ENCODE measurements at regions not wholly inside any gene's neighbourhood (a gene's known extent, or its start where the extent isn't known, plus 50 kb on each side); places are given as distances from the start of the nearest gene placed in this dataset.
"Not testable (repeated sequence)": the region's sequence is repeated elsewhere in the genome, so short reads cannot be mapped to it uniquely, and the experiment has no call there.

DNA sequence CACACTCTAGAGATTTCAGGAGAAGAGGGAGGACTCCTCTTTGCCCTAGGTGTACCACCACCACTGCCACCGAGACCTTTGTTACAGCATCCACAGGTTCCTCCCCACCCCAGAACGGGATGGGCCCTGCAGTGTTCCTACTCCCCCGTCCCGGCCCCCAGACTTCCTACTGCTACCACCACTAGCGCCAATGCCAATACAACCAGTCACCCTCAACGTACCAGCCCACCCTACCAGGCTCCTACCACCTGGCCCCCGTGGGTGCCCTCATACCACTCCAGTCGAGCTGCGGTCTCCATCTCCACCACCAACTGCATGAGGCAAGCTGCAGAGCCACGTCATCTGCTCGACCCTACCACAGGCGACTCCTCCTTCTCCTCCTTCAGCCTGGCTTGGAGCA is 437.1 kb upstream of the ZNF337 start:
- DNase-seq (ENCODE audit: low read depth, low spot score) = not testable (repeated sequence)

DNA sequence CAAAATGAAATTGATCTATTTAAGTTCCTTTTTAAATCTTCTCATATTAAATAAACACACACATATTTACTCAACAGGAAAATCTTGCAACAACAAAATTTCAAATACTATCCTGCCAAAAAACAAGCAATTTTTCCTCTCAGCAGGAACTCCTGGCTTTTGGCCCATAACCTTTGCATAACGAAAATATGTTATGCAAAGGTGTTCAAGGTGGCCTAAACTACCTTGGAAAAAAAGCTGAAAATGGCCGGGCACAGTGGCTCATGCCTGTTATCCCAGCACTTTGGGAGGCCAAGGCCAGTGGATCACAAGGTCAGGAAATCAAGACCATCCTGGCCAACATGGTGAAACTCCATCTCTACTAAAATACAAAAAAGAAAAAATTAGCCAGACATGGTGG is 424.3 kb upstream of the ZNF337 start:
- DNase-seq (ENCODE audit: low read depth, low spot score) = not testable (repeated sequence)

DNA sequence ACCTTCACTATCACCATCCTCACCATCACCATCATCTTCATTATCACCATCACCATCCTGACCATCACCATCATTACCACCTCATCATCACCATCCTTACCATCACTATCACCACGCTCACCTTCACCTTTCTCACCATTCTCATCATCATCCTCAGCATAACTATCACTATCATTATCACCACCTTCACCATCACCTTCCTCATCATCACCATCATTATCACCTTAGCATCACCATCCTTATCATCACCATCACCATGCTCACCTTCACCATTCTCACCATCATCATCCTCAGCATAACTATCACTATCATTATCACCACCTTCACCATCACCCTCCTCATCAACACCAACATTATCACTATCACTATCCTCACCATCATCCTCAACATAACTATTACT is 397.8 kb upstream of the ZNF337 start:
- not testable (repeated sequence) for DNase-seq (ENCODE audit: low read depth, low spot score)

DNA sequence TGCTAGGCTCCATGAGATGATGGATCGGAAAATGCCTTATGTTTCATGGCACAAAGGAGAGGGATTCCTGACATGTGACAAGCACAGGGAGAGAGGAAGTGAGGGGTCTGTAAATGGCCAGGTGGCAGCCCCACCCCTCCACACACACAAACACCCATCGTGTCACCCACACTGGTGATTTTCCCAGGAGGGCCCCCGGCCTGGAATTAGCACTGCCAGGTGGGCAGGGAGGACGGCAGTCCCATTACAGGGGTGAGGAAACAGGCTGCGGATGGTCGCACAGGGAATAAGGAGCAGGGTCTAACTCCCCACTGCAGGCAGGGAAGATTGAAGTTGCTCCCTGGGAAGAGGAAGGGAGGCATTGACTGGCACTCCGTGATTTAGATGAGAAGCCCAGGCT is 395.3 kb upstream of the ZNF337 start:
- DNase-seq (ENCODE audit: low read depth, low spot score) = not testable (repeated sequence)

DNA sequence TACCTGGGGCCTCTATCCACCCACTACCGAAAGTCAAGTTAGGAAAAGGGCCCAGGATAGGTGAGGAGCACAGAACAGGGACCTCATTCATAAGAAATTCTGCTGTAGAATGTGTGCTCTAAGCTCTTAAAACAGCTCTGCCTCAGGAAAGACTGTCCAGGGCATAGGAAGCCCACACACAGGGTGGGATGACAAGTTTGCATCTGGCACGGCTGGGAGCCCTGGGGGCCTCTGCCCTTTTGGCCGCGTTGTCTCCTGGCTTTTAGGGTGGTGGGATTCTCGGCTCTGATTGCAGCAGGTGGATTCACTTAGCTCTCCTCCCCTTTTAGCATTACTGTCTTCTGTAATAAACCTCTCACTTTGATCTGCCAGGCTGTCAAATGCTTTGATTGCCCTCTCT is 389.5 kb upstream of the ZNF337 start:
- DNase-seq (ENCODE audit: low read depth, low spot score) = not testable (repeated sequence)

DNA sequence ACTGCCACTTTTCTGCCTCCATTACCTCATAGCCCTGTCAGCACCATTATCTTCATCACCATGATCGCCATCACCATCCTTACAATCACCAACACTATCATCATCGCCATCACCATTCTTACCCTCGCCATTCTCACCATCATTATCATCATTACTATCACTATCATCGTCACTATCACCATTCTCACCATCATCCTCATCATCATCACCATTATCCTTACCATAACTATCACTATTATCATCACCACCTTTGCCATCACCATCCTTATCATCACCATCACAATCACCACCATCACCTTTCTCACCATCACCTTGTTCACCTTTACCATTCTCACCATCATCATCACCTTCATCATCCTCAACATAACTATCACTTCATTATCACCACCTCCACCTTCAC is 377.3 kb upstream of the ZNF337 start:
- not testable (repeated sequence) for DNase-seq (ENCODE audit: low read depth, low spot score)

DNA sequence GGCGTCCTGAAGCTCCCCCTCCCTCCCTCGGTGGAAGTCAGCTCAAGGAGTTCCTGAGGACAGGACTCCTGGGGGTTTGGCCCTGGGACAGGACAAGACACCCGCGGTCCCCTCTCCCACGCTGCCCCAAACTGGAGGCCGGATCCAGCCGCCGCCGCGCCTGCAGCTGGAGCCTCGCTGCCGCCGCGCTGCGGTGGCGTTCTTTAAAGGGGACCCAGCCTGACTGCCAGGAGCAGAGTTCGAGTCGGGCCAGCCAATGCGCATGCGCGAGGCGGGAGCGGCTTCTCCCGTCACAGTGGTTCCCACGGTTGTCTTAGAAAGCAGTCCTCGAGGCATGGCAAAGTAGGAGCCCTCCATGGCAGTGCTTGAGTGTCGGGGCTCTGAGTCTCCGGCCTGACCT is 362.7 kb upstream of the ZNF337 start:
- not testable (repeated sequence) for DNase-seq (ENCODE audit: low read depth, low spot score)

DNA sequence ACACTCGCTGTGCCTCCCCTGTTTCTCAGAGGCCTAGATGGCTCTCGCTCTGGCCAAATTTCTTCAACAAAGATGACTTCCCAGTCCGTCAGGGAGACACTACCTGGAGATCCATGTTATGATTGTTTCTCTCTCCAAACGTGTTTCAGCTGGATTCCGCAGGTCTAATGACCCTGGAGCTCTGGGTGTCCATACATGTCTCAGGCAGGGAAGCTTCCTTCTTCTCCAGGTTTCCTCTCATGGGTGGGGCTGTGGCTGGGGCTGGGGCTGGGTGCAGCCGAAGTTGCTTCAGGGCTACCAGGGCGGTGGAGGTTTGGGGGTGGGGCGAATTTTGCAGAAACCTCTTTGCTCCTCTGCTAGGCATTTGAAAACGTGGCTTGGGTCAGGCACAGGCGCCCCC is 361.8 kb upstream of the ZNF337 start:
- not testable (repeated sequence) for DNase-seq (ENCODE audit: low read depth, low spot score)

DNA sequence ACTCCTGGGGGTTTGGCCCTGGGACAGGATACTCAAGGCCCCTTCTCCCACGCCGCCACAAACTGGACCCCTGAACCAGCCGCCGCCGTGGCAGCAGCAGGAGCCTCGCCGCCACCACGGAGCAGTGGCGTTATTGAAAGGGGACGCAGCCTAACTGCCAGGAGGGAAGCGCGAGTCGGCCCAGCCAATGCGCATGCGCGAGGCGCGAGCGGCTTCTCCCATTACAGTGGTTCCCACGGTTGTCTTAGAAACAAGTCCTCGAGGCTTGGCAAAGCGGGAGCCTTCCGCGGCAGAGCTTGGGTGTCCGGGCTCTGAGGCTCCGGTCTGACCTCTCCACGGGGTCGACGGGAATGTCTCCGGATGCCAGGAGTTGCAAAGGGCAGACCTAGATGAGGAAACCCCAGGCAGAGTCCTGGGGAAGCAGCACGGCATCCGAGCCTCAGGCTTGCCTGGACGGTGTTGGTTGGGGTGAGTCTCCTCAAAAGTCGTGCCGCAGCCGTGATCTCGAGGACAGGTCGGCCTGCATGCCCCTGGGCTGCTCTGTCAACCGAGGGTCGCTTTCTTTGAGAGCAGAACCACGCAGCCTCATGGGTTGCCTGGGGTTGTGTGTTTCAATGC is 360.6 kb upstream of the ZNF337 start:
- not testable (repeated sequence) for DNase-seq (ENCODE audit: low read depth, low spot score)

DNA sequence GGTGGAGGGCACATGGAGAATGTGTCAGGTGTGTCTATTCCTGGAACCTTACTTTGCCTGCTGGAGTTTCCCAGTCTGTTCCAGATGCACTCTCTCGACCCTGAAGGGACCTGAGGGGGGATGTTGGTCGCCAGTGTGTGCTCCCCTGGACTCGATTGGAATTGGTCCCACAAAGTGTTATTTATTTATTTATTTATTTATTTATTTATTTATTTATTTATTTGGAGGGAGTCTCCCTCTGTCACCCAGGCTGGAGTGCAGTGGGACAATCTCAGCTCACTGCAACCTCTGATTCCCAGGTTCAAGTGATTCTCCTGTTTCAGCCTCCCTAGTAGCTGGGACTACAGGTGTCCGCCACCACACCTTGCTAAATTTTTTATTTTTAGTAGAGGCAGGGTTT is 329.1 kb upstream of the ZNF337 start:
- not testable (repeated sequence) for DNase-seq (ENCODE audit: low read depth, low spot score)

DNA sequence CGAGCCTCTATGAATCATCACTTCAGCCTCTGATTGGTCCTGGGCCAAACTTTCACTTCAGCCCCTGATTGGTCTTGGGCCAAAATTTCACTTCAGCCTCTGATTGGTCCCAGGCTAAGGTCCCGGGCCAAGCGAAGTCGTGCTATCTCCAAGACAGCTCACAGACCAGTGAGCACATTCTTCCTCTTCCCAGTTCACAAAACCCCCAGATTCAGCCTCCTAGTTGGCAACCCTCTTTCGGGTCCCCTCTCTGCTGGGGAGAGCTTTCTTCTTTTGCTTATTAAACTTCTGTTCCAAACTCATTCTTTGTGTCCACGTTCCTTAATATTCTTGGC is 314.3 kb upstream of the ZNF337 start:
- DNase-seq (ENCODE audit: low read depth, low spot score) = not testable (repeated sequence)

DNA sequence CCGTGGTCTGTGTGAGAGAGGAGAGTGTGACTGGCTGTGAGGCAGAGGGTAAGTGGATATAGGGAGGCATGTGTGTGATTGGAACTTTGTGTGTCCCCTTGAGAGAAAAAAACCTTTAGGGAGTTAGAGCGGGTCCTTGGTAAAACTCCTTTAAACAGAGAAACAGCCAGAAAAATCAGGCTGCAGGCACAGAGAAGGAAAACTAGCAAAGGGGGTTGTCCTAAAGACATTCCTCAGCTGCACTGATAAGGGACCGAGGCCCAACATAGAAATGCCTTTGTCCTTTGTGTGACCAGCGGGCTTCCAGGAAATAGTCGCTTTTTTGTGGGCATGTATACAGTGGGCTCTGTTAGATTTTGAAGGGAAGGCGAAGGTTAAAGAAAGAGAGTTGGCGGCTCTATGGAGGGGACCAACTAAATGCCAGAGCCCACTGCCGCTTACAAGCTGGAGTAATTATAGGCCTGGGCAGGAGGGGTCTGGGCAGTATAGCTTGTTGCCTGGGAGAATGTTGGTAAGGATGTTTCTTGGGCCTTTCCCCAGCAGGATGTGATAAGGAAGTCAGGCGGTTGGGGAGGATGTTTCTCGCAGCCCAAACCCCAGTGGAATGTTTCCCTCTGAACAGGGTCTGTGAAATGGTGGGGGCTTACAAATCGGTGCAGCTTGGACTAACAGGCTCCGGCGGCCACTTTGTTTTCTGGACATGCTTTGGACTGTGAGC is 313.7 kb upstream of the ZNF337 start:
- DNase-seq (ENCODE audit: low read depth, low spot score) = peak; percentile 67

DNA sequence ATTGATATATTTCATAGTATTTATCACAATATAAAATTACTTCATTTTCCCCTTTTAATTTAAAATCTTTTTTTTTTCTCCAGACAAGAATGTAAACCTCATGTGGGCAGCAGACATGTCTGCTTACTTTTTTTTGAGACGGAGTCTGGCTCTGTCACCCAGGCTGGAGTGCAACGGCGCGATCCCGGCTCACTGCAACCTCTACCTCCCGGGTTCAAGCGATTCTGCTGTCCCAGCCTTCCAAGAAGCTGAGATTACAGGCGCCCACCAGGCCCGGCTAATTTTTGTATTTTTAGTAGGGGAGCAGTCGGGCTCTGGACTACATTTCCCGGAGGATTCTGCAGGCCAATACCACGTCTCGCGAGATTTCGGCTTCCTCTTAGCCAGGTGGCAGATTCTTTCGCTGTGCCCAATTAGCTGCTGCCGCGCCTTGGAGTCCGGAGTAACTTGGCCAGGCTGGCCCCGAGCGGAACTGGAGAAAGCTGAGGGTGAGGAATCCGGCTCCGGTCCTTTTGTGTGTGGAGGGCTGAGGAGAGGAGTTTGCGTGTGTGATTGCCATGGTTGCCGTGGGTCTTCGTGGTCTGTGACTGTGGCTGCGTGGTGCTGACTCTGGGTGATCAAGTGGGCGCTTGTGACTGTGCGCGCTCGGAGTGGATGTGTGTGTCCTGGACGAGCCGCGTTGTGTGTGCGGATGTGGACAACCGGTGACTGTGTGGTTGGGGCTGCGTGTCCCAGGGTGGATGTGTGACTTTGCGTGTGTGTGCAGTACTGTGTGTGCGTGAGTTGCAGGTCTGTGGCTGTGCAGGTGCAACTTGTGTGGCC is 313.0 kb upstream of the ZNF337 start:
- DNase-seq (ENCODE audit: low read depth, low spot score) = peak; percentile 95

DNA sequence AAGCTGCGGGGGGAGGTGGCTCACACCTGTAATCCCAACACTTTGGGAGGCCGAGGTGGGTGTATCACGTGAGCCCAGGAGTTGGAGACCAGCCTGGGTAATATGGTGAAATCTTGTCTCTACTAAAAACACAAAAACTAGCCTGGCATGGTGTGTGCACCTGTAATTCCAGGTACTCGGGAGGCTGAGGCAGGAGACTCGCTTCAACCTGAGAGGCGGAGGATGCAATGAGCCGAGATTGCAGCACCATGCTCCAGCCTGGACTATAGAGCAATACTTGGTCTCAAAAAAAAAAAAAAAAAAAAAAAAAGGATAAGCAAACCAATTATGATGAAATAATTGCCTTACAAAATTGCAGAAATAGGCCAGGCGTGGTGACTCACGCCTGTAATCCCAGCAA is 311.4 kb upstream of the ZNF337 start:
- DNase-seq (ENCODE audit: low read depth, low spot score) = not testable (repeated sequence)

DNA sequence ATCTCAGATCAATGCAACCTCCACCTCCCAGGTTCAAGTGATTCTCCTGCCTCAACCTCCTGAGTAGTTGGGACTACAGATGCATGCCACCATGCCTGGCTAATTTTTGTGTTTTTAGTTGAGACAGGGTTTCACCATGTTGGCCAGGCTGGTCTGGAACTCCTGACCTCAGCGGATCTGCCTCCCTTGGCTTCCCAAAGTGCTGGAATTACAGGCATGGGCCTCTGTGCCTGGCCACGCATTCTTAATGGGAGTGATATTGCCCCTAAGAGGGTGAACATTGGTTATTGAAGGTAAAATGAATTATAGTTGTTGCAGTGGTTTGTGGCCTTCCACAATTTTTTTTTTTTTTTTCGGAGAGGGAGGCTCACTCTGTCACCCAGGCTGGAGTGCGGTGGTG is 309.5 kb upstream of the ZNF337 start:
- DNase-seq (ENCODE audit: low read depth, low spot score) = not testable (repeated sequence)

DNA sequence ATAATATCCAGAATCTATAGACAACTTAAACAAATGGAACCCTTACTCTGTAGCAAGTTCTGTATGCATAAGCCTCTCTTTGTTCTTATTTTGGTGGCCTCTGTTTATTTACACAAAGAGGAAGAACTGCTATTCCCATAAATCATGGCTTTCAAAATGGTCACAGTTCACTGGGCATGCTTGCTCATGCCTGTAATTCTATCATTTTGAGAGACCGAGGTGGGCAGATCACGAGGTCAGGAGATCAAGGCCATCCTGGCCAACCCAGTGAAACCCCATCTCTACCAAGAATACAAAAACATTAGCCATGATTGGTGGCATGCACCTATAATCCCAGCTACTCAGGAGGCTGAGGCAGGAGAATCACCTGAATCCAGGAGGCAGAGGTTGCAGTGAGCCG is 307.3 kb upstream of the ZNF337 start:
- not testable (repeated sequence) for DNase-seq (ENCODE audit: low read depth, low spot score)

DNA sequence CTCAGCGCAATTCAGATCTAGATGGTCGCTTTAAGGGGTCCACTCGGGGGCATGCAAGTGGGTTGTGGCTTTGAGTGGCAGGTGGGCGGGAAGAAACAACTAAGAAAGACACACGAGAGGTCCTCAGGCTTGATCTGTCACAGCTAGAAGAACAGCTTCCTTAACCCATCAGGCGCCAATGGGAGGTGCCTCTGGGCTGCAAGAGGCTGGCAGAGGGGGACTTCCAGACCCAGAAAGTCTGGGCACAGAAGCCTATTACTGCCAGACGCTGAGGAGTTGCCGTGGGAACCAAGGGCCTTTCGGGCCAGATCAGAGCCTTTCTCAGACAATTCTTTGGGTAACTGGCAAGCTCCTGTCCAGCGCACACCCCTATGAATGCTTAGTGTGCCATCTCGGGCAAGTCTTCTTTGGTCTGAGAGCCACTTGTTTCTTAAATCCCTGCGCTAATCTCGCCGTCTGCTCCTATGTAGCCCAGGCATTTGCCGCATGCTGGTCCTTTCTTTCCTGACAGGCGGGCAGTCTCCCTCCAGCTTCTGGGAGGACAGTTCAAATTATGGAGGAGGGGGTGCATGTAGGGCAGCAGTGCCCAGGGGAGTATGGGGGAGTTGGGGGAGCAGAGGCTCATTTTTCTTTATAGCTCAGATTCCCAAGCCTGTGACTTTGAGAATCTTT is 300.9 kb upstream of the ZNF337 start:
- not testable (repeated sequence) for DNase-seq (ENCODE audit: low read depth, low spot score)

DNA sequence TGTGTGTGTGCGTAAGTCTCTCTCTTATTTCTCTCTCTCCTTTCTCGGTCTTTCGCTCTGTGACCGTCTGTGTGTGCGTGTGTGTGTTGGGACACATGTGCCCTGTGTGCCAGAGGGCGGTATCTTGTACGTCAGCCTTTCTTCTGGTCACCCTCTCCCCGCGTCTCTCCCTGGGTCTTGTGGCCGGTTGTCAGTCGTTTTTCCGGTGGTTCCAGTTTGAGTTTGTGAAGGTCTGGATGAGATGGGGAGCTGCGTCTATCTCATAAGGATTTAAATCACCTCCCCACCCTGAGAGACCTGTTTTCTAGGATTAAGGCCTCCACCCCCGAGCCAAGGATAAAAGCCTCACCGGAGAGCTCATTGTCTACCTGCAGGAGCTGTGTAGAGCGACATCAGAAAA is 295.5 kb upstream of the ZNF337 start:
- DNase-seq (ENCODE audit: low read depth, low spot score) = no peak

DNA sequence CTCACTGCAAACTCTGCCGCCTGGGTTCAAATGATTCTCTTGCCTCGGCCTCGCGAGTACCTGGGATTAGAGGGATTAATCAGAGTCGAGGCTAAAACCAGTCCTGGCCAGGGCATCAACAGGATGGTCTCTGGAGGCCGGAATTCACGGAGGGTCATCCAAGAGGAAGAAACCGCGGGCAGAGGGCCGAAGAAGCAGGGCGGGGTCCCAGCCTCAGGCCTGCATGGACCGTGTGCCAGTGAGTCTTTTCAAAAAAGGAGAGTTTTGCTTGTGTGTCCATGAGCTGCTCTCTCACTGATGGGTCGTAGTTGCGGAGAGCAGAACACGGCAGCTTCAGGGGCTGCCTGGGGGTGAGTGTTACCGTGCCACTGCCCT is 295.1 kb upstream of the ZNF337 start:
- DNase-seq (ENCODE audit: low read depth, low spot score) = no peak

DNA sequence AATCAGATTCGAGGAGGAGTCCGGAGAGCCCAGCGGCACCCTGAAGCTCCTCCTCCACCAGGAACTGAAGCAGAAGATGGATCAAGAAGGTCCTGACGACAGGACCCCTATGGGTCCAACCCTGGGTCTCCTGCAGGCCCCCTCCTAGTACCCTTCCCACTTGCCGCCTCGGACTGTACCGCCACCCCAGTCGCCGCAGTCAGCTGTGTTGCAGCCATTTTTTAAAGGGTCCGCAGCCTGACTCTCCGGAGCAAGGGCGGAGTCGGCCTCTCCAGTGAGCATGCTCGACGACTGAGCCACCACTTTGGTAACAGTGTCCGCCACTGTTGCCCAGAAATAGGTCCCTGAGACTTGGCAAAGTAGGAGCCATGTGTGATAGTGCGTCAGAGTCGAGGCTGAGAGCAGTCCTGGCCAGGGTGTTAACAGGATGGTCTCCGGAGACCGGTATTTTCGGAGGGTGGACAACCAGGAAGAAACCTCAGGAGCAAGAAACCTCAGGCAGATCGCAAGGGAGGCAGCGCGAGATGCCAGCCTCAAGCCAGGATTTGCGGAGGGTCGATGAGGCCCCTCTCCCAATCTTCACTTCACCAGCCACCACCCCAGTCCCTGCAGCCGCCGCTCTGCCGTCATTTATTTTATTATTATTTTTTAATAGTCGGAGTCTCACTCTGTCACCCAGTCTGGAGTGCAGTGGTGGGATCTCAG is 294.6 kb upstream of the ZNF337 start:
- DNase-seq (ENCODE audit: low read depth, low spot score) = no peak

DNA sequence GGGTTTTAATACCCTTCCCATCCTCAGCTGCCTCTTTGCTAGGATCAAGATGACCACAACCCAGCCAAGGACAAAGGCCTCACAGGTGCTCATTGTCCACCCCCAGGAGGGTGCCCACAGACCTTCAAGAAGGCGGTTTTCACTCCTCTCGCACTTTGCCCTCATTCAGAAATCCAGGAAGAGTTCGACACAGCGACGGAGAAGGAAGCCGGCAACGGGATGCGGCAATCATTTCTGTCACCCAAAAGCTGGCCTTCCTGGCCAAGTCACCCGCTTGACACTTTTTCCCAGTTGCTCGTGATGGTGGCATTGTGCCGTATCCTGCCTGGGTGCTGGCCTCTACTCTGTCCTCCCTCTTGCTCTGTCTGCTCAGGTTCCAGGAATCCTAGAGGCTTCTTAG is 293.0 kb upstream of the ZNF337 start:
- not testable (repeated sequence) for DNase-seq (ENCODE audit: low read depth, low spot score)

DNA sequence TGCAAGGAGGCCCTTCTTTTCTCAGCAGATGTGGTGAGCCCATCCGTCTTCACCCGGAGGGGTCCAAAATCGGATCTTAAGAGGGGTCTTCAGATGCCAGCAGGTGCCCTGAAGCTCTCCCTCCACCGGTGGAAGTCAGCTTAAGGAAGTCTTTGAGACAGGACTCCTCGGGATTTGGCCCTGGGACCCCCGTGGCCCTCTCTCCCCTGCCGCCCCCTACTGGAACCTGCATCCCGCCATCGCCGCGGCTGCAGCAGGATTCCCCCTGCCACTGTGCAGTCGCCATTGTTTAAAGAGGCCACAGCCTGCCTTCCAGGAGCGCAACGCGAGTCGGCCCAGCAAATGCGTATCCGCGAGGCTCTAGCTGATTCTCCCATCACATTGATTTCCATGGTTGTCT is 292.5 kb upstream of the ZNF337 start:
- no peak for DNase-seq (ENCODE audit: low read depth, low spot score)
